ENCODE measurements at regions not wholly inside any gene's neighbourhood (a gene's known extent, or its start where the extent isn't known, plus 50 kb on each side); places are given as distances from the start of the nearest gene placed in this dataset.

- TF ChIP-seq CTCF (IDR thresholded peaks at IDR 0.05) (no peak), POLR2A (IDR thresholded peaks at IDR 0.05) (no peak)
Observed at GRCh38 chr13:64477146-64477545, 2753.0 kb downstream of the PCDH9 start.
